GM12878 (cell line): ENCODE measurements at regions not wholly inside any gene's neighbourhood (a gene's known extent, or its start where the extent isn't known, plus 50 kb on each side); places are given as distances from the start of the nearest gene placed in this dataset.

Experiments used
- CTCF ChIP-seq, 3 experiments: IDR thresholded peaks in 2 of 3; conservative IDR thresholded peaks in 1 of 3; 2 replicates each; pipeline ENCODE4 v1.5.1; 2011; ENCODE audit warnings: low read depth in 3 of 3, low read length in 3 of 3, mild to moderate bottlenecking in 3 of 3, control low read depth in 2 of 3, moderate library complexity in 2 of 3, inconsistent platforms in 1 of 3, mixed read lengths in 1 of 3; ENCODE audit not compliant: control insufficient read depth in 2 of 3, insufficient read depth in 1 of 3; ENCODE audit errors: extremely low read depth in 1 of 3
- JUND ChIP-seq: IDR thresholded peaks from 2 replicates; pipeline ENCODE4 v1.6.1; 2012; ENCODE audit warnings: low read depth, mild to moderate bottlenecking, low read length, improper control_type of control experiment, moderate library complexity
- POLR2AphosphoS5 ChIP-seq: IDR thresholded peaks from 2 replicates; pipeline ENCODE4 v1.6.1; 2011; ENCODE audit warnings: mild to moderate bottlenecking, low read length, inconsistent platforms
- RAD21 ChIP-seq: IDR thresholded peaks from 2 replicates; pipeline ENCODE4 v1.6.1; 2011; ENCODE audit warnings: mild to moderate bottlenecking, low read depth, low read length, moderate library complexity; ENCODE audit not compliant: insufficient read depth

GRCh38 chr6:163761481-163761880, 347.0 kb downstream of the QKI start:
- TF ChIP-seq POLR2AphosphoS5 (no peak), RAD21 (no peak), JUND (no peak), CTCF (IDR thresholded peaks at IDR 0.05 in 2 of 3, conservative IDR thresholded peaks at IDR 0.05 in 1 of 3; ENCODE audit: control insufficient read depth in 2 of 3, extremely low read depth in 1 of 3, insufficient read depth in 1 of 3, low read depth in 3 of 3, low read length in 3 of 3) (no peak)
